ENCODE measurements at regions not wholly inside any gene's neighbourhood (a gene's known extent, or its start where the extent isn't known, plus 50 kb on each side); places are given as distances from the start of the nearest gene placed in this dataset.

DNA sequence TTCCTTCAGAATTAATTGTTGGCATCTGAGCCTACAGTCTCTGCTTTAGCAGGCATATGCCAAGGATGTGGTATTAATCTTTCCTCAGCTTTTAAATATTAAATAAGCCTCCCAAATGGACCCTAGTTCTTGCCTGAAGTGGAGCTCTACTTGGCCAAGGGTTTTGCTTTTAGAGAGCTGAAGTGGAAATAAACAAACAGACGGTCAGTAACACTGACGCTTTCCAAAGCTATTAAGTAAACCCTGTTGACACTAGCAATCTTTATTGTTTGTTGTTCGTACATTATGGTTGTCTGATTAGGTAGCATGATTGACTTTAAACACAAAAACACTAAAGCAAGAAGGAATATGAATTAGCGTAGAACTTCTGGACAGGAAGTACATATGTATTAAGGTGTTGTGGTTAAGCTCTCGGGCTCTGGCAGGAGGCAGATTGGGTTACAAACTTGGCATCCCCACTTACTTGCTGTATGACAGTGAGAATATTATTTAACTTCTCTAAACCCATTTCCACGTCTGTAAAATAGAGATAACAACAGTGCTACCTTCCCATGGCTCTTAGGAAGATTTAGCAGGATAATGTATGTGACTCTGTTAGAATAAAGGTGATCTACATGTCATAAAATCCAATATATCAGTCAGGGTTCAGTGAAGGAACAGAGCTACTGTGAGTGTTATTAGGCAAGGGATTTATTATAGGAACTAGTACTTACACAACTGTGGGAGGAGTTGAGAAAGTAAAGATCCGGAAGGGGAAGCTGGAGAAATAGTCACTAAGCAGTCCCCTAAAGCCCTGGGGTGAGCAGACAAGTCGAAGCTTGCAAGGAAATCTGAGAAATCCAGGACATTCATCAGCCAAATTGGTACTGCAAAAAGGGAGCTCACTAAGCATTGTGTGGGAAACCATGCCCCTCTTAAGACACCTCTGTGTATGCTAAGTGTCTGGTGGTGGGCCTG, 92.2 kb upstream of the ATF7IP start:
- no peaks in the 10 kb centered on the region for H3K27me3 ChIP-seq
- TF ChIP-seq CTCF (IDR thresholded peaks at IDR 0.05), result no peak
- no peak for TF ChIP-seq POLR2A (IDR thresholded peaks at IDR 0.05; ENCODE audit: low read depth)
- no peak for TF ChIP-seq POLR2AphosphoS5 (IDR thresholded peaks at IDR 0.05)
- TF ChIP-seq EP300 (IDR thresholded peaks at IDR 0.05), result no peak
- H3K4me3 ChIP-seq, result no peak overlapping the region
- H3K36me3 ChIP-seq, result no peaks in the 10 kb centered on the region
- peaks cover 0 to 10% (median 5%) of the 10 kb centered on the region in 4 donors for H3K9me3 ChIP-seq
- peak overlapping the region in 1 of 4 donors; percentile 4 for H3K27ac ChIP-seq (replicated peaks in 1 of 4)
- DNase-seq (ENCODE audit: extremely low spot score), result no peak
- intact Hi-C loops (cut with DNase I), result no loop called here
- H3K4me1 ChIP-seq, result no peaks in the 10 kb centered on the region
- 64% methylated on average over 8 of the region's 8 CpGs for WGBS

DNA sequence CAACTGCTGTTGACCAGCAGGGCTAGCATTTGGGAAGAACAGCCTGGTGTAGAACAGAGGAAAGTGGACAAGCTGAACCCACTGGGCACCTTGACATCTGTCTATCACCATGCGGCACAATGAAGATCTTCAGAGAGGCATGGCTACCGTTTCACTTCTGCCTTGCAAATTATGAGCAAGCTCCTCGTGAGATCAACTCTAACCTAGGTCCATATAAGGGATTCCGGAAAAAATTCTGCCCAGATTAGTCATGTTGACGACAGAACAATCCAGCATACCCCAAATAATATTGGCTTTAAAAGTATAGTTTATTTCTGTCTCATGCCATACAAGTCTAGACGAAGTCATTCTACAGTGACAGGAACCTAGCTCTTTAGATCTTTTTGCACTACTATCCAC, 91.6 kb upstream of the ATF7IP start:
- no peak overlapping the region for H3K27ac ChIP-seq (replicated peaks in 1 of 4)

DNA sequence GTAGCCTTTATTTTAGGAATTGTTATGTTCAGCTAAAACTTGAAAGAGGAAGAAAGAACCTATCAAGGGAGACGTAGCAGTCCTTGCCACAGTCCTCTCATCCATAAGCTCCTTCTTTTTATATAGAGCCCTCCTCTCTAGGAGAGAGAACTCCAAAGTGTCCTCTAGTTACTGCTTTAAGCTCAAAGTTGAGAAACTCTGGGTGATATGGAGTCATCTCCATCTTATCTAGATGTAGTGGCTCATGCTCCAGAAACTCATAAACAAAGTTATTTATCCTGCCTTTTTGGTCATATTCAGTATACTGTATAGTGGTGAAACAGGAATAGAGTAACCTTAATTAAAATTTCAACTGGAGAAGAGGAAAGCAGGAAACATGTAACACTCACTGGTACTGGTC, 90.4 kb upstream of the ATF7IP start:
- H3K4me3 ChIP-seq, result no peak overlapping the region
- TF ChIP-seq CTCF (IDR thresholded peaks at IDR 0.05) (no peak), POLR2AphosphoS5 (IDR thresholded peaks at IDR 0.05) (no peak), EP300 (IDR thresholded peaks at IDR 0.05) (no peak), POLR2A (IDR thresholded peaks at IDR 0.05; ENCODE audit: low read depth) (no peak)
- intact Hi-C loops (cut with DNase I), result no loop called here
- H3K4me1 ChIP-seq, result no peaks in the 10 kb centered on the region
- peaks cover 0 to 7% (median 3%) of the 10 kb centered on the region in 4 donors for H3K9me3 ChIP-seq
- 27% methylated on average over 1 of the region's 1 CpG for WGBS
- no peaks in the 10 kb centered on the region for H3K36me3 ChIP-seq
- H3K27me3 ChIP-seq, result no peaks in the 10 kb centered on the region
- DNase-seq (ENCODE audit: extremely low spot score), result no peak
- no peak overlapping the region for H3K27ac ChIP-seq (replicated peaks in 1 of 4)

More for the DNA sequence above, 91.6 kb upstream of the ATF7IP start:
- H3K36me3 ChIP-seq, result no peaks in the 10 kb centered on the region
- no peak overlapping the region for H3K4me3 ChIP-seq
- TF ChIP-seq POLR2AphosphoS5 (IDR thresholded peaks at IDR 0.05), result no peak
- no peak for TF ChIP-seq CTCF (IDR thresholded peaks at IDR 0.05)
- TF ChIP-seq EP300 (IDR thresholded peaks at IDR 0.05), result no peak
- no peak for TF ChIP-seq POLR2A (IDR thresholded peaks at IDR 0.05; ENCODE audit: low read depth)
- 76% methylated on average over 6 of the region's 6 CpGs for WGBS
- H3K9me3 ChIP-seq, result peaks cover 0 to 10% (median 5%) of the 10 kb centered on the region in 4 donors
- no peak for DNase-seq (ENCODE audit: extremely low spot score)
- H3K27me3 ChIP-seq, result no peaks in the 10 kb centered on the region
- no peaks in the 10 kb centered on the region for H3K4me1 ChIP-seq
- intact Hi-C loops (cut with DNase I), result no loop called here

DNA sequence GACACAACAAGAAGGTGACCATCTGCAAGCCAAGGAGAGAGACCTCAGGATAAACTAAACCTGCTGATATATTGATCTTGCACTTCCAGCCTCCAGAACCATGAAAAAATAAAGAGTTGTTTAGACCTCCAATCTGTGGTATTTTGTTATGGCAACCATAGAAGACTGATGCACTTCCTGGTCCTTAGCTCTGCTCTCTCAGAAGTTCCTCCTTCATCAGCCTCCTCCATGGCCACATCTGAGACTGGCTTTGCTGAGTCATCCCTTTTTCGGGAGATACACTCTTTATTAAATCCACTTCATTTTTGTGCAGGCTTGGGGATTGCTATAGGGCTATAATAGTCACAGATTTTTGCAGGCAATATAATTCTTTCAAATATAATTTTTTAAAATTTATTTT, 89.6 kb upstream of the ATF7IP start:
- H3K27me3 ChIP-seq, result no peaks in the 10 kb centered on the region
- H3K27ac ChIP-seq (replicated peaks in 1 of 4), result no peak overlapping the region
- intact Hi-C loops (cut with DNase I), result no loop called here
- H3K4me1 ChIP-seq, result no peaks in the 10 kb centered on the region
- H3K9me3 ChIP-seq, result no peaks in the 10 kb centered on the region
- H3K36me3 ChIP-seq, result no peaks in the 10 kb centered on the region
- WGBS, result 74% methylated on average over 1 of the region's 1 CpG
- DNase-seq (ENCODE audit: extremely low spot score), result no peak
- no peak overlapping the region for H3K4me3 ChIP-seq
- TF ChIP-seq CTCF (IDR thresholded peaks at IDR 0.05), result no peak
- TF ChIP-seq POLR2AphosphoS5 (IDR thresholded peaks at IDR 0.05), result no peak
- TF ChIP-seq EP300 (IDR thresholded peaks at IDR 0.05), result no peak
- no peak for TF ChIP-seq POLR2A (IDR thresholded peaks at IDR 0.05; ENCODE audit: low read depth)

Measured in esophagus muscularis mucosa (tissue), 4 donors.